Esophagus muscularis mucosa (tissue), 3 donors: ENCODE measurements at regions not wholly inside any gene's neighbourhood (a gene's known extent, or its start where the extent isn't known, plus 50 kb on each side); places are given as distances from the start of the nearest gene placed in this dataset.

ENCODE experiments used
- POLR2A ChIP-seq: fragments of 450-650 bp; IDR thresholded peaks from one replicate; pipeline ENCODE4 v1.6.1; 2017; ENCODE audit warnings: antibody characterized with exemption, moderate library complexity, mild to moderate bottlenecking, low read depth
- POLR2AphosphoS5 ChIP-seq, 2 donors: sonication (generic); formaldehyde crosslinking; IDR thresholded peaks; one replicate each; pipeline ENCODE4 v1.6.1; 2017; ENCODE audit warnings: antibody characterized with exemption in 2 of 2
- TF ChIP-seq, protein P1 (sequence below), 3 experiments: fragments of 200-600 bp in 2 of 3; fragments of 450-650 bp in 1 of 3; sonication (generic) in 2 of 3; IDR thresholded peaks; one replicate each; pipeline ENCODE4 v1.5.1; 2017 to 2019; ENCODE audit warnings: antibody characterized with exemption in 3 of 3, mild to moderate bottlenecking in 2 of 3, moderate library complexity in 1 of 3

DNA sequence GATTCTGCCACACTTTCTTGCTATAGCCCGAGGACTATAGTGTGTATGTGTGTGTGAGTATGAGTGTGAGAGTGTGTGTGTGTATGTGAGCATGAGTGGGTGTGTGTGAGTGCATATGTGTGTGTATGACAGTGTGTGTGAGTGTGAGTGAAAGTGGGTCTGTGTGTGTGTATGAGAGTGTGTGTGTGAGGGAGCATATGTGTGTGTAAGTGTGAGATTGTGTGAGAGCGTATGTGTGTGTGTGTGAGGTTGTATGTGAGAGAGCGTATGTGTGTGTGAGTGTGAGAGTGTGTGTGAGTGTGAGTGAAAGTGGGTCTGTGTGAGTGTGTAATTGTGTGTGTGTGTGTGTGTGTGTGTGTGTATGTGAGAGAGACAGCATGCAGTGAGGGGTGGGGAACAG, 89.0 kb upstream of the ACSL3 start:
- TF ChIP-seq, protein P1, sequence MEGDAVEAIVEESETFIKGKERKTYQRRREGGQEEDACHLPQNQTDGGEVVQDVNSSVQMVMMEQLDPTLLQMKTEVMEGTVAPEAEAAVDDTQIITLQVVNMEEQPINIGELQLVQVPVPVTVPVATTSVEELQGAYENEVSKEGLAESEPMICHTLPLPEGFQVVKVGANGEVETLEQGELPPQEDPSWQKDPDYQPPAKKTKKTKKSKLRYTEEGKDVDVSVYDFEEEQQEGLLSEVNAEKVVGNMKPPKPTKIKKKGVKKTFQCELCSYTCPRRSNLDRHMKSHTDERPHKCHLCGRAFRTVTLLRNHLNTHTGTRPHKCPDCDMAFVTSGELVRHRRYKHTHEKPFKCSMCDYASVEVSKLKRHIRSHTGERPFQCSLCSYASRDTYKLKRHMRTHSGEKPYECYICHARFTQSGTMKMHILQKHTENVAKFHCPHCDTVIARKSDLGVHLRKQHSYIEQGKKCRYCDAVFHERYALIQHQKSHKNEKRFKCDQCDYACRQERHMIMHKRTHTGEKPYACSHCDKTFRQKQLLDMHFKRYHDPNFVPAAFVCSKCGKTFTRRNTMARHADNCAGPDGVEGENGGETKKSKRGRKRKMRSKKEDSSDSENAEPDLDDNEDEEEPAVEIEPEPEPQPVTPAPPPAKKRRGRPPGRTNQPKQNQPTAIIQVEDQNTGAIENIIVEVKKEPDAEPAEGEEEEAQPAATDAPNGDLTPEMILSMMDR (IDR thresholded peaks at IDR 0.05), result no peak
- TF ChIP-seq POLR2A, result no peak
- no peak for TF ChIP-seq POLR2AphosphoS5 (IDR thresholded peaks at IDR 0.05)
